ENCODE measurements at regions not wholly inside any gene's neighbourhood (a gene's known extent, or its start where the extent isn't known, plus 50 kb on each side); places are given as distances from the start of the nearest gene placed in this dataset.

DNA sequence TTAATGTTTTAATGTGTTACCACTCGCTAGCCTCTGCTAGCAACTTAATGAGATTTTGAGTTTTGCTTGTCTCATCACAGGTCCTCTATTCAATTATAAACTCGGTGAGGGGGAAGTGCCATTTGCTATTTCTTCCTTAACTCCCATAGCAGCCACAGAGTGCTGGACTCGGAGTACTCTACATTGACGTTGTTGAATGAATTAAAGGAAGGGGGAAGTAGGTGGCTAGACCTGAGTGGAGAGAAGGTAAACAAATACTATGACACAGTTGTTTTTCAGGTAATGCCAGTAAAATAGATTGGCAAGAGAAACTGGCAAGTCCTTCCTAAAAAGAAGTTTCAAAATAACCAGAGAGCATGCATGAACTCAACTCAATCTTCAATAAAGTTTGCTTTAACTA is 339.3 kb downstream of the HRH4 start:
- no peaks in the 10 kb centered on the region for H3K36me3 ChIP-seq (ENCODE audit: low read length)
- no peak overlapping the region for H2AFZ ChIP-seq (ENCODE audit: low read depth, low read length, severe bottlenecking)
- H3K27ac ChIP-seq (ENCODE audit: low read depth, low read length), result no peak overlapping the region
- no peaks in the 10 kb centered on the region for H4K20me1 ChIP-seq (ENCODE audit: low read depth, low read length)
- H3K27me3 ChIP-seq (ENCODE audit: low read length), result no peaks in the 10 kb centered on the region
- H3K9me3 ChIP-seq (ENCODE audit: insufficient read depth, low read length), result no peaks in the 10 kb centered on the region
- H3K79me2 ChIP-seq (ENCODE audit: insufficient read depth, low read length), result no peaks in the 10 kb centered on the region
- H3K4me3 ChIP-seq (ENCODE audit: insufficient read depth, low read length, poor library complexity, severe bottlenecking), result no peak overlapping the region
- H3K9me2 ChIP-seq (replicated peaks; ENCODE audit: insufficient read depth, low read length), result no peaks in the 10 kb centered on the region
- H3K9ac ChIP-seq (ENCODE audit: low read length), result no peak overlapping the region
- H3F3A ChIP-seq (ENCODE audit: insufficient read depth), result no peaks in the 10 kb centered on the region
- H3K4me2 ChIP-seq (ENCODE audit: low read depth, low read length, poor library complexity, severe bottlenecking), result no peak overlapping the region
- TF ChIP-seq EZH2phosphoT487 (conservative IDR thresholded peaks at IDR 0.05; ENCODE audit: low read length) (no peak), CTCF (IDR thresholded peaks at IDR 0.05; ENCODE audit: insufficient read depth, low read length, poor library complexity, severe bottlenecking) (no peak)

DNA sequence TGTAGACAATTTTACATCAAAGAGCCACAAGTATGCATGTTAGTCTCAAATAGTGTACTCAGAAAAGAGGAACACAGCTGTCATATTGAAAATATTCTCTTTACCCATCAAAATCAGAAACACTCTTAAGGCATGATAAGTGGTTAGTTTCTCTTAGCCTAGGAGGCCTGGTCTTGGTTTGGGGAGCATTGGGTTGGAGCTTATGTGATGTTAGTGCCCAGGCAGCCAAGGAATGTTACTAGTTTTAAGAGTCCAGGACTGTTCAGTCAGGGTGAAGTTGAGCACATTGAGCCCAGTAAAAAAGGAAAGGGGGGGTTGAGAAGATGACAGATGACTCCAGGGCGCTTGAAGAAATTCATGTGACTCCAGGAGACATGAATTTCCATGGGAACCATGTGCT is 340.6 kb downstream of the HRH4 start:
- Histone ChIP-seq H3K27ac (ENCODE audit: low read depth, low read length) (no peak overlapping the region), H3K4me3 (ENCODE audit: insufficient read depth, low read length, poor library complexity, severe bottlenecking) (no peak overlapping the region), H4K20me1 (ENCODE audit: low read depth, low read length) (no peaks in the 10 kb centered on the region), H3K36me3 (ENCODE audit: low read length) (no peaks in the 10 kb centered on the region), H2AFZ (ENCODE audit: low read depth, low read length, severe bottlenecking) (no peak overlapping the region), H3F3A (ENCODE audit: insufficient read depth) (no peaks in the 10 kb centered on the region), H3K79me2 (ENCODE audit: insufficient read depth, low read length) (no peaks in the 10 kb centered on the region), H3K9ac (ENCODE audit: low read length) (no peak overlapping the region), H3K9me2 (replicated peaks; ENCODE audit: insufficient read depth, low read length) (no peaks in the 10 kb centered on the region), H3K9me3 (ENCODE audit: insufficient read depth, low read length) (no peaks in the 10 kb centered on the region), H3K27me3 (ENCODE audit: low read length) (no peaks in the 10 kb centered on the region), H3K4me2 (ENCODE audit: low read depth, low read length, poor library complexity, severe bottlenecking) (no peak overlapping the region)
- TF ChIP-seq EZH2phosphoT487 (conservative IDR thresholded peaks at IDR 0.05; ENCODE audit: low read length) (no peak), CTCF (IDR thresholded peaks at IDR 0.05; ENCODE audit: insufficient read depth, low read length, poor library complexity, severe bottlenecking) (no peak)

DNA sequence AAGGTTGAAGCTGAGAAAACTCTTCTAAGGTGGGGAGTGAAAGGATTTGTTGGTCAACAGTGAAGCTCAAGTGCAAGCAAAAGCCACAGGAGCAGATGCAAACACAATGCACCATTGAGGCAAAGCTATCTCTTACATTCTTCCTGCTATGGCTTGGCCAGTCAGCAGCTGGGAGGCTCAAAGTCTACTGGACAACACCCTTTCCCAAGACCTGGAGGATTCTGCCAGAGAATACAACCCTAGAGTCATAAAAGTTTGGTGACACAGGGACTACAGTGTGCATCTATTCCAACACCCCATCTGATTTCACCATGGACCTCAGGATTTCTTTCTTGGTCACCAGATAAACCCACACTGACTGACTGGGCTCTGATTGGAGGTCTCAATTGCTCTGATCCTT is 342.0 kb downstream of the HRH4 start:
- H3F3A ChIP-seq (ENCODE audit: insufficient read depth), result no peaks in the 10 kb centered on the region
- no peaks in the 10 kb centered on the region for H3K9me2 ChIP-seq (replicated peaks; ENCODE audit: insufficient read depth, low read length)
- TF ChIP-seq EZH2phosphoT487 (conservative IDR thresholded peaks at IDR 0.05; ENCODE audit: low read length) (no peak), CTCF (IDR thresholded peaks at IDR 0.05; ENCODE audit: insufficient read depth, low read length, poor library complexity, severe bottlenecking) (no peak)
- no peaks in the 10 kb centered on the region for H3K9me3 ChIP-seq (ENCODE audit: insufficient read depth, low read length)
- no peaks in the 10 kb centered on the region for H3K36me3 ChIP-seq (ENCODE audit: low read length)
- no peak overlapping the region for H2AFZ ChIP-seq (ENCODE audit: low read depth, low read length, severe bottlenecking)
- no peak overlapping the region for H3K9ac ChIP-seq (ENCODE audit: low read length)
- no peak overlapping the region for H3K4me2 ChIP-seq (ENCODE audit: low read depth, low read length, poor library complexity, severe bottlenecking)
- H3K79me2 ChIP-seq (ENCODE audit: insufficient read depth, low read length), result no peaks in the 10 kb centered on the region
- H4K20me1 ChIP-seq (ENCODE audit: low read depth, low read length), result no peaks in the 10 kb centered on the region
- H3K27ac ChIP-seq (ENCODE audit: low read depth, low read length), result no peak overlapping the region
- no peak overlapping the region for H3K4me3 ChIP-seq (ENCODE audit: insufficient read depth, low read length, poor library complexity, severe bottlenecking)
- no peaks in the 10 kb centered on the region for H3K27me3 ChIP-seq (ENCODE audit: low read length)

DNA sequence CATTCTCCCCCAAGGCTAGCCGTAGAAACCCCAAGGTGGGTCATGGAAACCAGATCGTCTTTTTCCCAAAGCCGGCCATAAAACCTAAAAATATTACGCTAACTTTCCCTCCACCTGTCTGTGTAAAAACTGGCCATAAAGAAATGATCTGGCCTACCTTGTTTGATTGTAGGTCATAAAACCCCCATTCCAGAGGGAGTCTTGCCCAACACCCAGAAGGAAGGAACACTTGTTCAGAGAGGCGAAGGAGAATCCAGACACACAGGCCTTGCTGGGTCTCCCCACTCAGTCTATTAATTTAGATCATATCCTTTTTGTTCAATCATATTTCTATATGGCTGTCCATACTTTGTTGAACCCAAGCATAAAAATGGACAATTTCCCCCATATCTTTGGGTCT is 344.7 kb downstream of the HRH4 start:
- Histone ChIP-seq H2AFZ (ENCODE audit: low read depth, low read length, severe bottlenecking) (no peak overlapping the region), H3K4me3 (ENCODE audit: insufficient read depth, low read length, poor library complexity, severe bottlenecking) (no peak overlapping the region), H3F3A (ENCODE audit: insufficient read depth) (no peaks in the 10 kb centered on the region), H3K79me2 (ENCODE audit: insufficient read depth, low read length) (no peaks in the 10 kb centered on the region), H3K4me2 (ENCODE audit: low read depth, low read length, poor library complexity, severe bottlenecking) (no peak overlapping the region), H4K20me1 (ENCODE audit: low read depth, low read length) (no peaks in the 10 kb centered on the region), H3K9me3 (ENCODE audit: insufficient read depth, low read length) (no peaks in the 10 kb centered on the region), H3K9me2 (replicated peaks; ENCODE audit: insufficient read depth, low read length) (no peaks in the 10 kb centered on the region), H3K27me3 (ENCODE audit: low read length) (no peaks in the 10 kb centered on the region; the same call in 1 of the 2 replicates), H3K9ac (ENCODE audit: low read length) (no peak overlapping the region), H3K36me3 (ENCODE audit: low read length) (no peaks in the 10 kb centered on the region), H3K27ac (ENCODE audit: low read depth, low read length) (no peak overlapping the region)
- TF ChIP-seq EZH2phosphoT487 (conservative IDR thresholded peaks at IDR 0.05; ENCODE audit: low read length) (no peak), CTCF (IDR thresholded peaks at IDR 0.05; ENCODE audit: insufficient read depth, low read length, poor library complexity, severe bottlenecking) (no peak)
